Stomach (tissue), 8 donors: ENCODE measurements at regions not wholly inside any gene's neighbourhood (a gene's known extent, or its start where the extent isn't known, plus 50 kb on each side); places are given as distances from the start of the nearest gene placed in this dataset.

Source experiments
- DNase-seq, 2 donors: peaks; one replicate each; pipeline versions ENCODE4 v3.0.0 to v3.0.0-alpha.2; 2013 to 2019
- H3K27ac ChIP-seq, 5 donors: fragments of 200-600 bp in 4 of 5; sonication (generic) in 4 of 5; one replicate each; pipeline ENCODE4 v1.5.1; 2013 to 2019; ENCODE audit warnings: mild to moderate bottlenecking in 1 of 5, moderate library complexity in 1 of 5
- H3K27me3 ChIP-seq, 3 donors: fragments of 200-600 bp; sonication (generic); one replicate each; pipeline ENCODE4 v1.5.1; 2017 to 2019; ENCODE audit warnings: mixed run types in 1 of 3
- H3K36me3 ChIP-seq, 4 donors: fragments of 200-600 bp; sonication (generic); 1 replicate in 3 of 4; 2 replicates in 1 of 4; pipeline ENCODE4 v1.5.1; 2016 to 2019
- H3K4me1 ChIP-seq, 4 donors: fragments of 200-600 bp; sonication (generic); one replicate each; pipeline ENCODE4 v1.5.1; 2016 to 2019
- H3K4me3 ChIP-seq, 4 donors: fragments of 200-600 bp; sonication (generic) in 3 of 4; one replicate each; pipeline ENCODE4 v1.5.1; 2016 to 2019; ENCODE audit warnings: mild to moderate bottlenecking in 1 of 4
- H3K9me3 ChIP-seq, 4 donors: fragments of 200-600 bp; sonication (generic); one replicate each; pipeline ENCODE4 v1.5.1; 2016 to 2019
- CTCF ChIP-seq, 7 experiments: fragments of 450-650 bp in 4 of 7; fragments of 200-600 bp in 3 of 7; sonication (generic) in 3 of 7; IDR thresholded peaks; one replicate each; pipeline ENCODE4 v1.5.1; 2016 to 2019; ENCODE audit warnings: antibody characterized with exemption in 7 of 7, control low read depth in 2 of 7, mild to moderate bottlenecking in 1 of 7
- EP300 ChIP-seq: sonication (generic); formaldehyde crosslinking; IDR thresholded peaks from one replicate; pipeline ENCODE4 v1.6.1; 2017; ENCODE audit warnings: antibody characterized with exemption
- POLR2A ChIP-seq, 4 donors: fragments of 450-650 bp; IDR thresholded peaks; one replicate each; pipeline ENCODE4 v1.6.1; 2016; ENCODE audit warnings: antibody characterized with exemption in 4 of 4, control low read depth in 2 of 4, mild to moderate bottlenecking in 1 of 4, moderate library complexity in 1 of 4
- POLR2AphosphoS5 ChIP-seq, 3 donors: sonication (generic); formaldehyde crosslinking; IDR thresholded peaks; one replicate each; pipeline ENCODE4 v1.6.1; 2016; ENCODE audit warnings: antibody characterized with exemption in 3 of 3
- WGBS, 5 donors: extraction: QIAGEN DNeasy Blood & Tissue Kit in 3 of 5; methylation state at CpG; one replicate each; pipeline versions ENCODE4 v1.1.5 to v1.1.7; 2013 to 2018; 5-methylcytosine and 5-hydroxymethylcytosine counted together
- intact Hi-C: fragments of 100-400 bp; cut with DNase I; formaldehyde crosslinking; loops from one replicate; pipeline ENCODE4 v1.15.1; 2023; ENCODE audit warnings: low total_unique reads
- donor health status: healthy with polysubstance abuse.
- donor health status: Bipolar disorder and iron deficiency.
- donor health status: healthy.

- no peak overlapping the region for H3K4me3 ChIP-seq
- DNase-seq = no peak
- intact Hi-C loops = no loop called here
- no peaks in the 10 kb centered on the region for H3K4me1 ChIP-seq
- no peak overlapping the region for H3K27ac ChIP-seq
- 42 to 54% (median 52%) methylated on average over 6 of the region's 6 CpGs for WGBS, 5 donors
- no peaks in the 10 kb centered on the region for H3K36me3 ChIP-seq
- no peak for TF ChIP-seq CTCF (IDR thresholded peaks at IDR 0.05)
- no peak for TF ChIP-seq EP300
- no peak for TF ChIP-seq POLR2AphosphoS5 (IDR thresholded peaks at IDR 0.05)
- no peak for TF ChIP-seq POLR2A (IDR thresholded peaks at IDR 0.05)
- H3K9me3 ChIP-seq = no peaks in the 10 kb centered on the region
- peaks cover 0 to 6% (median 0%) of the 10 kb centered on the region in 3 donors for H3K27me3 ChIP-seq
Measured at GRCh38 chr2:151553-152334, 105.4 kb upstream of the FAM110C start.

- no peak for TF ChIP-seq POLR2A (IDR thresholded peaks at IDR 0.05)
- TF ChIP-seq EP300 = no peak
- no peak for TF ChIP-seq CTCF (IDR thresholded peaks at IDR 0.05)
- TF ChIP-seq POLR2AphosphoS5 (IDR thresholded peaks at IDR 0.05) = no peak
- no peak overlapping the region for H3K27ac ChIP-seq
- 88 to 93% (median 90%) methylated on average over 2 of the region's 2 CpGs for WGBS, 5 donors
- H3K4me3 ChIP-seq = no peak overlapping the region
- H3K9me3 ChIP-seq = no peaks in the 10 kb centered on the region
- H3K4me1 ChIP-seq = no peaks in the 10 kb centered on the region
- intact Hi-C loops = no loop called here
- DNase-seq = no peak
- peaks cover 0 to under 1% (median 0%) of the 10 kb centered on the region in 3 donors for H3K27me3 ChIP-seq
- no peaks in the 10 kb centered on the region for H3K36me3 ChIP-seq
Measured at GRCh38 chr2:145407-145806, 99.1 kb upstream of the FAM110C start.

- peaks cover 0 to 12% (median 0%) of the 10 kb centered on the region in 3 donors for H3K27me3 ChIP-seq
- DNase-seq = no peak
- no peaks in the 10 kb centered on the region for H3K9me3 ChIP-seq
- H3K4me1 ChIP-seq = no peaks in the 10 kb centered on the region
- WGBS, 5 donors = 34 to 53% (median 46%) methylated on average over 4 of the region's 4 CpGs
- intact Hi-C loops = no loop called here
- H3K36me3 ChIP-seq = no peaks in the 10 kb centered on the region
- H3K4me3 ChIP-seq = no peak overlapping the region
- no peak for TF ChIP-seq EP300
- TF ChIP-seq CTCF (IDR thresholded peaks at IDR 0.05) = no peak
- TF ChIP-seq POLR2AphosphoS5 (IDR thresholded peaks at IDR 0.05) = no peak
- no peak for TF ChIP-seq POLR2A (IDR thresholded peaks at IDR 0.05)
- H3K27ac ChIP-seq = no peak overlapping the region
Measured at GRCh38 chr2:141611-142010, 95.3 kb upstream of the FAM110C start.

- TF ChIP-seq EP300 (no peak), POLR2A (IDR thresholded peaks at IDR 0.05) (no peak), POLR2AphosphoS5 (IDR thresholded peaks at IDR 0.05) (no peak), CTCF (IDR thresholded peaks at IDR 0.05) (no peak)
- no peak for DNase-seq
- Histone ChIP-seq H3K27ac (no peak overlapping the region), H3K27me3 (peaks cover 0 to 23% (median 0%) of the 10 kb centered on the region in 3 donors), H3K36me3 (no peaks in the 10 kb centered on the region), H3K4me1 (no peaks in the 10 kb centered on the region), H3K4me3 (no peak overlapping the region), H3K9me3 (no peaks in the 10 kb centered on the region)
- WGBS, 5 donors = 83 to 88% (median 87%) methylated on average over 7 of the region's 7 CpGs
- intact Hi-C loops = no loop called here
Measured at GRCh38 chr2:136666-137065, 90.4 kb upstream of the FAM110C start.
